ENCODE measurements at regions not wholly inside any gene's neighbourhood (a gene's known extent, or its start where the extent isn't known, plus 50 kb on each side); places are given as distances from the start of the nearest gene placed in this dataset.

DNA sequence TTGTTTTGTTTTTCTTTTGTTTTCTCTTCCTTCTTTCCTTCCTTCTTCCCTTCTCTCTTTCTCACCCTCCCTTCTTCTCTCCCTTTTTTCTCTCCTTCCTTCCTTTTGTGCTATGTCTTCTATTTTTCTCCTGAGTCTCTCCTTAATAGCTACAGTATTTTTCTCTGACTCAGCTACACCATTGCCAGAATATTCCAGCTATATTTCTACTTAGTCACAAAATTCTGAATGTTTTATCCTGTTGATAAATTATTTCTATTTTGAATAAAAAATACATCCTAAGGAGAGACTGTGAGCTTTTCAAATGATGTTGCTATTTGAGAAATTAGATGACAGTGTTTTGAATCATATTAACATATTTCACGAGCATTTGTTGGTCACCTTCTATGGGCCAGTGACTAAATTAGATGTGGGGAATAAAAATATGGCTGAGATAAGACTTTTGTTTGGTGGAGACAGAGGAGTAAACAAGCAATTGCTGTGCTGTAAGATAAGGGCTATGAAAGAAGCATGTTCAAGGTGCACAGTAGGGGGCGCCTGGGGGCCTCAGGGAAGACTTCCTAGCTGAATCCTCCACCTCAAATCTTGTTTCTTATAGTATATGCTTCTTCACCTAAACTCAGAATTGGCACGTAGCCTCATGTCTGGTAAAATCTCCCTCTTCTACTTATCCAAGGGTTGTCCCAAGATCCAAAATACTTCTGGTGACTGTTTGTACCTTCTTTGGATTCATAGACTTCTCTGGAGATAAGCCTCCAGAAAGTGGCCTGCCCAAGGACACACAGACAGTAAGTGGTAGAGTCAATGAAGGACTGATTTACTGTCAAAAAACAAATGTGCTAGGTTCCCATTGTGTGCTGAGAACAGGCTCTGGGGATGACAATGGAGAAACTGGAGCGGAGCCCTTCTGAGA lies 115.5 kb upstream of the CREB5 start:
- peak; percentile 28 for DNase-seq

DNA sequence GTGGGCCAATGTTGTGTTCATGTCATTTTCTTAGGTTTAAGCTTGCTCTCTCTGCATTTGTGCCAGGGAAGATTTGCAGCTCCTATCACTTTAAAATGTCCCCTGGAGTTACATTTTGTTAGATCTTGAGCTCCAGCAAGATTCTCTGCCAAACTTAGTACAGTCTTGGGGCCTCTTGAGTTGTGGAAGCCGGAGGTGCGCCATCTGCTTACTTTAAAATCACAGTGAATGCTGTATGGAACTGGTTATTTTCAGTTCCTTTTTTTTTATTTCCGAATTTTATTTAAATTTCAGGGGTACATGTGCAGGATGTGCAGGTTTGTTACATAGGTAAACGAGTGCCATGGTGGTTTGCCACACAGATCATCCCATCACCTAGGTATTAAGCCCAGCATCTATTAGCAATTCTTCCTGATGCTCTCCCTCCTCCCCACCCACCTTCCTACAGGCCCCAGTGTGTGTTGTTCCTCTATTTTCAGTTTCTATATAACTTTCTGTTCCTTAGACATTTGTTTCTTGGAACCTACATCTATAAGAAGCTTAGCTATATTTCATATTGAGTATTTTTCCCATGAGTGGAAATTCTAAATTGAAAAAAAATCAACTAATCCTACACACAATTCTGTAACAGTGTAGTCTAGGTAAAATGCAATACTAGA lies 114.4 kb upstream of the CREB5 start:
- no peak for DNase-seq

DNA sequence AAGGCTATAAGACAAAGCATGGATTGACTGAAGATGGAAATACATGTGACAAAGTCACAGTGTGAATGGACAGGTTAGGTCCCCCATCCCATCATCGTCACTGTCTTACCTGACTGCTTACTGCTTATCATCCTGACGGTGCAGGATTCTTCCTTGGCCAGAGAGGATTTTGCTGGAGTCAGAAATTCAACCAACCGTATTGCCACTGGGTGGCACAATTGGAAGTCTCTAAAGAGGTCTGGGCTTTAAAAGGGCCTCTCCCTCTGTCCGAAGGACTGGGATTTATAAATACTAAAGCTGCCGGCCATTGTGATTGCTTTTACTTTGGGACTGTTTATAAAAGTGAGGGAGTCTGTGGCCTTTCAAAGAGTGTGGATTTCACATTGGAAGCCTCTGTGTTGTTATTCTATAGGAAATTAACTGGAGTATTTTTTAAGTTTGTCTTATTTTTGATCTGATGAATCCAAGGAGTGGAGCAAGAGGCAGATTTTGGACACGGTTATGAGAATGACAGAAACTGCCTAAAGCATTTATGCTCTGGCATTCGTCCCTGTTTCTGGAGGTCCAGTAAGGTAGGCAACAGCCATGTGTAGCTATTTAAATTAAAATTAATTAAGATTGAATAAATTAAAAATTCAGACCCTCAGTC lies 113.3 kb upstream of the CREB5 start:
- DNase-seq = no peak

DNA sequence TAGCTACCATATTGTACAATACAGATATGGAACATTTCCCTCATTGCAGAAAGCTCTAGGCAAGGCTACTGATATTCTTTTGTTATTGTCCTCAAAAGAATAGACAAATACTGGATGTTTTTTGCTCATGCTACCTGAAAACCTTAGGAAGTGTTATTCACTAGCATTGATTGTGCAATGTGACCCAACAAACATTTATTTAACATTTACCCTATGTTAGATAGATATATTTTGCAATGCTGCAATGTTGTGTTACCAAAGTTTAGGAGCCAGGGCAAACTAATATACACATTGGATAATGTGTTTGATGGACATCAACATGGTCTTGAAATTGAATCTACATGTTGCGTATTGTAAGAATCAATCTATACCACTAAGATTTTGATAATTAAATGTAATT lies 112.8 kb upstream of the CREB5 start:
- DNase-seq = no peak

DNA sequence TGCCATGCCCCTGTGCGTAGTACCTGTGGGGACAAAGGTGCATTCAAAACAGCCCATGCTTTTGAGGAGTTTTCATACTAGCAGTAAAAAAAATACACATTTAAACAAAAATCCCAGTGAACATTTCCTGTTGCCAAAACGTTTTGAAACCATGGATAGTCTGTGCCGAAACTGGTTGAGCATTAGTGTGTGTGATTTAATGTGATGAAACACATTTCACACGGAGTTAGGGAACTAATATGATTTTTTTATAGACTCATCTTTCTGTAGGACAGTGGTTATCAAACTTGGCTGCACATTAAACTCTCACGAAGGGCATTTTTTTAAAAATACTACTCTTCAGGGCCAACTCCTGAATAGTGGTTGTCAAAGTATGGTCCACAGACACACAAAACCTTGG lies 111.8 kb upstream of the CREB5 start:
- no peak for DNase-seq

DNA sequence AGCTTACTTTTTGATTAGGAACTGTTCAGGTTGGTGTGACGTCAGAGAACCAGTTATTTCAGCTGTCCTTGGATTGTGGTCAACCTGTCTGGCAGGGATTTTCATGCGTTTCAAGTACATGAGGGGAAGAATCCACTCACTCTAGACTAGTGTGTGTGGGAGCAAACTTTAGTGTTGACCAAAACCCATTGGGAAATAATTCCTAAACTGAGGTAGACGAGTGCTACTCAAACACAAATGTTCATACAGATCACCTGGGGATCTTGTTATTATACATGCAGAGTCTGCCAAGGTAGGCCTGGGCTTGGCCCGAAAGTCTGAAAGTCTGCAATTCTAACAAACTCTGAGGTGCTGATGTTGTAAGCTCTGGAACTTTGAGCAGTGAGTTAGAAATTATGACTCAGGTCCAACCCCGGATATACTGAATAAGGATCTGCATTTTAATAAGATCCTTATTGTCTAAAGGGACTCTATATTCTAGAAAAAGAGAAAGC lies 111.1 kb upstream of the CREB5 start:
- DNase-seq = no peak

DNA sequence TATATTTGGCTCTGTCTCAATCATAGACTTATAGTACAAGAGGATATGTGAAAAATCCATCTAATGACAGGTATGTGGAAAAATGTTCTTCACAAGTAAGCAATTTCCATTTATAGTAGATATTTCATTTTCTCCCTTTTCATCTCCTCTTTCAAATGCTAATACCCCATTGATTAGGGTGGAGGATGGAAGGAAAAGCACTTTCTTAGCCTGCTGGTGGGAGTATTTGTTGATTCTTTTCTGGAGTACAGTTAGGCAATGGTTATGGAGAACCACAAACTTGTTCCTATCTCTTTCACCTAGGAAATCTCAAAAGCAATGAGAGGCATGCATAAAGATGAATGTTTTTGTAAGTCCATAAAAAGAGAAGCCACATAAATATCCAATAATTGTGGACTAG lies 108.0 kb upstream of the CREB5 start:
- DNase-seq = no peak

DNA sequence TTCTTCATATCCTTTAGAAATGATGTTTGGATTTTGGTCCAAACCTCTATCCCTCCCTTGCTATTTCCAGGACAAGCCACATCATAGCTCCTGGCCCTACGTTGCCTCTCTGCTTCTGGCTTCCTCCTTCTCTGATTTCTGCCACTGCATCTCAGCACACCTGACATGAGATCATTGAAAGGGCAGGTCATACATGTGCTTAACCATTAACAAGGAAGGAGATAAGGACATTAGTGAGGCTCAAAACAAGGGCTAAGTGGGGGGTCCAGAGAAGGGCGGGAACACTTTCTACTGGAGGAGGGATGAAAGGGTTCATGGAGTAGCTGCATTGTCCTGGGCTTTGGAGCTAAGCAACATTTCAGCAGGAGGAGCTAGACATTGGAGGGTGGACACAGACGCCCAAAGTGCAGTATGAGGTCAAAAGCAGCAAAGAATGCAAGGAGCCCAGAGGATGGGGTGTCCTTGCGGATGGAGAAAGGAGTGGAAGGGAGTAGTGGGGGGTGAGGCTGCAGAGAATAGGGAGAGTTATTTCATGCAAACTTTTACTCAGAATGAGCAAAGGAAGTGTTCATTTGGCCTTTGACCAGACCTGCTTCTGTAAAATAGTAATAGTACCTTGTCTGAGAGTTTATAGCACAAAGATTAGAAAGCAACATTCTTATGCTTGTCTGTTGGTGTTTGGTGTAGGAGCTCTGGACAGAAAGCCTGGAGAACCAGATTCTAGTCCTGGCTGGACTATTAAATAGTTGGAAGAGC lies 102.4 kb upstream of the CREB5 start:
- no peak for DNase-seq

DNA sequence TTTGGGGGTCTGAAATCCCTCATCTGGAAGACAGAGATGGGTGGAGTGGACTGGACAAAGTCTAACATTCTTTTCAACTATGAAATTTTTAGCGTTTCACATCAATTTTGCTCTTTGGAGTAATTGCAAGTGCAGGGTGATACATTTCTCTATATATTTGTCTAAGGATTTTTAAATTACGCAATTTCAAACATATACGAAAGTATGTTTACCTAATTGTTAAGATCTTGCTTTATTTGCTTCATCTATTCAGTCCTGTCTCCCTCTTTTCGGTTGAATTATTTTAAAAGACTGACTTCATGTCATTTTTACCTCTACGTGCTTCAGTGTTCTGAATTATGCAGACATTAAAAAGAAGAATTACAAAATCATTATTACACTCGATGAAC lies 101.9 kb upstream of the CREB5 start:
- DNase-seq = no peak

DNA sequence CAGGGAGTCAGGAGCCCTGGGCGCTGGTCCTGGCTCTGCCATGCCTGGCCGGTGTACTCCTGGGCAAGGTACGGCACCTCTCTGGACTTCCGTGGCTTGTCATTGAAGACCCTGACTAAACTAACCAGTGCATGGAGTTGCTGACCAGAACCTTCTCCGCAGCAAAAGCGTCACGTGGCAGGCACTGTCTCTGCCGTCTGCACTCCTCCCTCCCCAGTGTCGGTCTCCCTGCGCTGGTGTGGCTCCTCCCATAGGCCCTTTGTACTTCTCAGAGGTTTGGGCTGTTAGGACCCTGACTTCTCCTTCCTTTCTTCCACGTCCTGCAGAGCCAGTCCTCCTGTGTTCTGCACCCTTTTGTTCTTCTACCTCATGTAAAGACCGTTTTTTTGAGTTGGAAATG lies 100.6 kb upstream of the CREB5 start:
- no peak for DNase-seq

DNA sequence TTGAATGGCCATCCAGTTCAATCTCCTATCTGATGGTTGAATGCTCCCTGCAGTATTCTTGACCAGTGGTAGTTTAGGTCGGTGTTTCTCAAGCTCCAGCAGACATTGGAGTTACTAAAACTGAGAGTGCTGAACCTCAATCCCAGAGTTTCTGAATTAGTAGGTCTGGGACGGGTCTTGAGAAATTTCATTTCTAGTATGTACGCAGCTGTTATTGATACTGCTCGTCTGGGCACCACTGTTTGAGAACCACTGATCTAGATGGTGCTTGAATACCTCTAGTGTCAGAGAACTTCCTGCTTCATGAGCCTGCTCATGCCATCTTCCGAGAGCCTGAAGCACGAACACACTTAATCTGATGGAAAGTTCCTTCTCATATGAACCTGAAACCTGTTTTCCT lies 99.4 kb upstream of the CREB5 start:
- no peak for DNase-seq

DNA sequence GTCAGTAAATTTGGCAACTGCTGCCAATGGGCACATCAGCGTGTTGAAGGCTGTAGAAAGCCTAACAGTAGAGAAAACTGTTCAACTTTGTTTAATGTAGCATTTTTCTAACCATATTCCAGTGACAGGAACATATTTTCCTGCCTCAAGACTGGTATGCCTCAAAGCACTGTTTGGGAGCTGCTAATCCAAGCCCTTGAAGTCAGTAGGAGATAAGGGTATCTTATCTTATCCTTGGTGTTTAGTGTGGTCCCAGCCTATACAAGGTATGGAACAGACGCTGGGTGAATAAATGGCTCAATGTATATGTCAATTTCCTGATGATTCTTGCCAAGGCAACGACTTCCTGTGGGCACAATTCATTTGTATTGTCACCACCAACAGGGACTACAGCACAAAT lies 97.5 kb upstream of the CREB5 start:
- DNase-seq = no peak

DNA sequence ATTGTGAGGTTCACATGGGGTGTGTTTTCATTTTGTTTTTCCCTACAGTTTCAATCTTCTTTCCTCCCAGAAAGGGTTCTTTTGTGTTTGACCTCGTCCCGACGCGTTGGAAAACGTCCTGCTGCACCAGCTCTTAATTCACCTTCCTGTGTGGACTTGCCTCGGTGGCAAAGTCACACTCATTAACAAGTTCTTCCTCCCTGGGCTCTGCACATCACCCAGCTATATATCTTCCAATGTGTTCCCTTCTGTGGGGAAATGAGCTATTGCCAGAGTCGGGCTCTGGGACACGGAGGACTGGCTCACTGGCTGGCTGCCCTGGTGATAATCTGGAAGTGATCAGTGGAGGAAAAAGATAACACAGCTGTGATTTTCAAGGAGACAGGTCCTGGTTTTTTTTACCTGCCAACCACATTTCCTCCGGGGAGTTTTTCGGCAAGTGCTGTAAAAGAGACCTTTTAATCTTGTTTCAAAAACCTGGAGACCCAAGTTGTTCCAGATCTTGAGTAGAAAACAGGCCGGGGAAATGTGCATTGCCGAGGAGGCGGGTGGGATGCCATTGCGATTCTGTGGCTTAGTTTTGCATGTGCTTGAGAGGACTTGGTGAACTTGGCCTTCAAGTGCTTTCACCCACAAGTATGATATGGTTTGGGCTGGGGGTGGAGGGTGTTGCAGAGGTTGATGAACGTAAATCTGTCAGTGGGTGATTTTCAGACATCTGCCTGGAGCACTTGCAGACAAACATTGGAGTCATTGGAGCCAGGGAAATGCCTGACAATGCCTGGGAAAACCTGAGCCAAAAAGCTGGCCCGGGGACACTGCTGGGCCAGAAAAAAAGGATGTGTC lies 96.5 kb upstream of the CREB5 start:
- no peak for DNase-seq

DNA sequence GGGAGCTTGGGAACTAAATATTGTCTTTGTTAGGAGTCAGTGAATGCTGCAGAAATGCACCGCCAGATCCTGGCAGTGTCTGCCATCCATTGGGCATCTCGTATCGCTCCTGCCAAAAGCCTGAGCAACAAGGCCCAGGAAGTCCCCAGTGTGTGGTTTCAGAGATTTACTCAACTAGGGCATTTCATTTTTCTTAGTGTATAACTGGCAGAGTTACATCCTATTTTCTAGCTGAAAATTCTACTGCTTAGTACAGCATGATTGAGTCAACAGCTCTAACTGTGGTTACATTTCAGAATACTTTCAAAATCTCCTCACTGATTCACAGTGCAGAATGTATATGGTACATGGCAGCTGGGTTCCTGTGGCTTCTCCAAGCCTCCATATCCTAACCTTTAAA lies 95.8 kb upstream of the CREB5 start:
- DNase-seq = no peak

DNA sequence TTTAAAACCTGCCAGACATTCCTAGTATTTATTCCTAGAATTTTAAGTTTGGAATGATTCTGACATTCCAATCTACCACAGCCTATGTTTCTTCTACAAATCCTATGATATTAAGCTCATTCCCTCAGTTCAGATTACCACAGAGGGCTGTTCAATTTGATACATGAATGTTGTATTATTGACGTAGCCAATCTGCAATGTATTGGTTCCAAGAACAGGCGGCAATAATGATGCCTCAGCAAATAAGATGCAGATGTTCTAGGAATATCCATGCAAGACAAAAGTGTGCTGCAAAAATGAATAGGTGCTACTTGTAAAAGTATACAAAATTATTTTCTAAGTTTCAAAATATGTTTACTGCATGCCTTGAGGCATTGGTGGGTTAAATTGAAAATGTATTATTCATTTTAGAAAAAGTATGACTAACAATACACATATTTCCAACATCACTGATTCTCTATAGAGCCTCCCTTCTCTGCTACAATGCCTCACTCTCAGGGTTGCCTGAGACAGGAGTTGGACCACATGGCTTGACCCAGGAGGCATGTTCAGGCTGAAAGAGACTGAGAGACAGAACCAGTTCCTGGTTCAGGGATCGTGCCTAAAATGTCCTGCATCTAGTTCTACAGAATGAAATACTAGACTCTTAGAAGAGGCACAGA lies 94.1 kb upstream of the CREB5 start:
- DNase-seq = no peak

DNA sequence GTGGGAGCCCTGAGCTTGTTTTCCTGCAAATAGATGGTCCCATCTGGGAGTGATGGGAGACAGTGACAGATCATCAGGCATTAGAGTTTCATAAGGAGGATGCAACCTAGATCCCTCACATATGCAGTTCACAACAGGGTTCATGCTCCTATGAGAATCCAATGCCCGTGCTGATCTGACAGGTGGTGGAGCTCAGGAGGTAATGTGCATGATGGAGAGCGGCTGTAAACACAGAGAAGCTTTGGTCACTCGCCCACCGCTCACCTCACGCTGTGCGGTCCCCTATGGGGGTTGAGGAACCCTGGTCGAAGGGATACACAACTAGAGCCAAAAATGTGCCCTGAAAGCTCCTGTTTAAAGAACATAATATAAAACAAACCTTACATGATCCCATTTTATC lies 88.5 kb upstream of the CREB5 start:
- DNase-seq = no peak

DNA sequence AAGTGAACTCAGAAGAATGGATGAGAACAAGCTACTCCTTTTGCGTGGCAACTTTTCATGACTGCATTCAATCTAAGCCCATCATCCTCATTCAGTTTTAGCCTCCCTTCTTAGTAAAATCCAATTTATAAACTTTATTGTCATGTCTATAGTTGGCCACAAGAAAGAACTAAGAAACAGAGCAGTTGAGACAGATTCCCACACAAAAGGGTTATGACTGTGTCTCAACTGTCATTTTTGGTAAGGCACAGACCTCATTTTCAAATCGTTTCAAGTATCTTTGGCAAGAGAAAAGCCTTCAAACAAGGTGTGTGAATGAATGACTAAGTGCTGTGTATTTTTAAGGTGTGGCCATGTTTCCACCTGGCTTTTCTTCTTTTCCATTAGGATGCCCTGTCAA lies 84.2 kb upstream of the CREB5 start:
- DNase-seq = peak; percentile 14

DNA sequence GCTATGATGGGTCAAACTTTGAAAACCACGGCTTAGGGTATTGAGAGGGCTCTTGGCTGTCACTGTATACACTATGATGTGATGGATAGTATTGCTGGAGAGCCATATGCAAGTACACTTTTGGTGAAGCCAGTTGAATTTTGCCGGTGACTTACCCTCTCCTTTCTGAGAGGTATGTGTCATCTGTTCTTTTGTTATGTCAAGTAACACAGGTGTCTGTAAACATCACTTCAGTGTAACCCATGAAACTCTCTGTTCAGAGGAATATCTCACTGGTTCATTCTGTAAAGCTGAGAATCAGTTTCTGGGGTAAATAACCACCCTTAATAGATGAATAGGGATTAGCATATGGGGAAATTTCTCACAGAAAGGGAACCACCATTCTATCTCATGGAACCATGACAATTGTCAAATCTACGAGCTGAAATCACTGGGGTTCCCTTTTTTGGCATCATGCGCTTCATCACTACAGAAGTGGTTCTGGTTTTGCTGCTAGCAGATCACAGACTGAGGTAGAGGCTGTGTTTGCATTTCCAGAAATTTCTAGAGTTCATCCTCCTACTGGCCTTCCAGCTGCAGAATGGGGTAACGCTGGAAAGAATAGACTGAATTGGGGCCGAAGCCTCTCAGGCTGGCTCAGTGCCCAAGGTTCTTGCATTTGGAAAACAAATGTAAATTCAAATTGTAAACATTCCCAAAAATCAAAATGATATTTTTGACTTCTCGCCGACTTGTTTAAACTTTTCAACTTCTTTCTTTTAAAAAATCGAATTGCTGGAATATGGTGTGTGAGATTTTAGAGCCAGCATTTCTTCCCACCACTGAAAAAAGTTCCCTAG lies 83.3 kb upstream of the CREB5 start:
- DNase-seq = peak; percentile 2

DNA sequence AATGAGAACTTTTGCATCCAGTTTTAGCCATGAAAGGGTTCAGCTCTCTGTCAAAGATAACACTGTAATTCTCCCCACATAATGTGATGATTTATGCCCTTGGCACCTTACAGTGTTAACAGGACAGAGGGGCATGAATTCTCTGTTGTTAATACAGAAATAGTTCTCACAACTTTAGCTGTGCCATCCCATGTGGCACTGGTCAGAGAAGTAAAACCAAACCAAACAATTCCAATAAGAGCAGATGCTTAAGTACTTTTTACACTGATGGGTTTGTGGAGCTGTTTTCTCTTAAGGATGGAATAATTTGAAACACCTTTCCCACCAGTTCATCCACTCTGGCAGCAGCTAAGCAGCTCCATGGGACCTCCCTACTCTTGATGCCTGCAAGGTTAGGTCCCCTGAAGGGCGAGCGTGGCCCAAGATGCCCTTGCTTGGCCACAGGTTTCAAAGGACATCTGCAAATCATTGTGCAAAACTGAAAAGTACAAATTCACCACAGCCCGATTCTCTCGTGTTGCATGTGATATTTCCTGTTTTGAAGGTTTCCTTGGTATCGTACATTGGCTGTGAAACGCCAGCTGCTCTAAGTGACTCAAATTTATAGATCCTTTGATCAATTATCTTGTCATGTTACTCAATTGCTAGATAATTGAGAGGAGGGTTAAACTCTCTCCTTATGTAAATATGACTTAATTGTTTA lies 82.5 kb upstream of the CREB5 start:
- peak; percentile 45 for DNase-seq

Measured in CD4-positive, alpha-beta T cell treated with Interleukin-4 for 4 hours (primary cell).